Dendritic cell treated with granulocyte-macrophage colony-stimulating factor and Interleukin-4, amounts not matched to agents 40 ng/mL and 50 ng/mL, for 4 days (primary cell): ENCODE measurements at regions not wholly inside any gene's neighbourhood (a gene's known extent, or its start where the extent isn't known, plus 50 kb on each side); places are given as distances from the start of the nearest gene placed in this dataset.
"Not testable (repeated sequence)": the region's sequence is repeated elsewhere in the genome, so short reads cannot be mapped to it uniquely, and the experiment has no call there.

Experiments used
- H3K27ac Mint-ChIP-seq: one replicate; pipeline ENCODE4 v1.8.0; 2022; ENCODE audit warnings: mild to moderate bottlenecking, mixed read lengths
- H3K27me3 Mint-ChIP-seq: one replicate; pipeline ENCODE4 v1.8.0; 2022; ENCODE audit warnings: mild to moderate bottlenecking, mixed read lengths
- H3K36me3 Mint-ChIP-seq: one replicate; pipeline ENCODE4 v1.8.0; 2022; ENCODE audit warnings: low read depth, mixed read lengths
- H3K4me1 Mint-ChIP-seq: one replicate; pipeline ENCODE4 v1.8.0; 2022; ENCODE audit warnings: low read depth, mixed read lengths
- H3K4me3 Mint-ChIP-seq: one replicate; pipeline ENCODE4 v1.8.0; 2022; ENCODE audit warnings: mild to moderate bottlenecking, moderate library complexity, mixed read lengths
- H3K9me3 Mint-ChIP-seq: one replicate; pipeline ENCODE4 v1.8.0; 2022; ENCODE audit warnings: mixed read lengths
- intact Hi-C: fragments of 100-400 bp; cut with micrococcal nuclease; formaldehyde crosslinking; loops from one replicate; pipeline ENCODE4 v1.15.0; 2022

DNA sequence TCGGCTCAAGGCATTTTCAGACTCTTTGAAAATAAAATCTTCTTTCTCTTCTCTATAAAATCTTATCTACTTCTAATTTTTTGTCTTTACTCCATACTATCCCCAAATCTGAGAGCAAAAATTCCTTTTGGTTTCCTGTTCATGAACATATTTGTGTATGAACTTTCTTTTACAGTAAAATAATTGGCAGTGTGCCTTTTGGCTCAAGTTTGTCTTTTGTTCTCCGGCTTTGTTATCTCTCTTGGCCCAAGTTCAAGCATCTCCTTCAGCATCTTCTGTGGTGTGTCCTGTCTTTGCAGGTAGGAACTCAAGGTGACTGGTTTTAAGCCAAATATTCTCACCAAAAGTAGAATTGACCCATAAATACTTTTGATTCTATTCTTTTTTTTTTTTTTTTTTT, 276.6 kb upstream of the FAT1 start:
- no peak overlapping the region for H3K27ac Mint-ChIP-seq
- intact Hi-C loops, result no loop called here

DNA sequence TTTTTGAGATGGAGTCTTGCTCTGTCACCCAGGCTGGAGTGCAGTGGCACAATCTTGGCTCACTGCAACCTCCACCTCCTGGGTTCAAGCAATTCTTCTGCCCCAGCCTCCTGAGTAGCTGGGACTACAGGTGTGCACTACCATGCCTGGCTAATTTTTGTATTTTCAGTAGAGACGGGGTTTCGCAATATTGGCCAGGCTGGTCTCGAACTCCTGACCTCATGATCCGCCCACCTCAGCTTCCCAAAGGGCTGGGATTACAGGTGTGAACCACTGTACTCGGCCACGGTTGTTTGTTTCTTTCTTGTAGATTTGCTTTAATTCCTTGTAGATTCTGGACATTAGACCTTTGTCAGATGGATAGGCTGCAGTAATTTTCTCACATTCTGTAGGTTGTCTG, 278.5 kb upstream of the FAT1 start:
- H3K27me3 Mint-ChIP-seq, H3K27ac Mint-ChIP-seq, intact Hi-C loops: not testable (repeated sequence)

More for the DNA sequence above, 276.6 kb upstream of the FAT1 start:
- no peak overlapping the region for H3K4me3 Mint-ChIP-seq
- H3K27me3 Mint-ChIP-seq, result no peaks in the 10 kb centered on the region
- no peaks in the 10 kb centered on the region for H3K9me3 Mint-ChIP-seq
- no peaks in the 10 kb centered on the region for H3K36me3 Mint-ChIP-seq
- no peaks in the 10 kb centered on the region for H3K4me1 Mint-ChIP-seq

DNA sequence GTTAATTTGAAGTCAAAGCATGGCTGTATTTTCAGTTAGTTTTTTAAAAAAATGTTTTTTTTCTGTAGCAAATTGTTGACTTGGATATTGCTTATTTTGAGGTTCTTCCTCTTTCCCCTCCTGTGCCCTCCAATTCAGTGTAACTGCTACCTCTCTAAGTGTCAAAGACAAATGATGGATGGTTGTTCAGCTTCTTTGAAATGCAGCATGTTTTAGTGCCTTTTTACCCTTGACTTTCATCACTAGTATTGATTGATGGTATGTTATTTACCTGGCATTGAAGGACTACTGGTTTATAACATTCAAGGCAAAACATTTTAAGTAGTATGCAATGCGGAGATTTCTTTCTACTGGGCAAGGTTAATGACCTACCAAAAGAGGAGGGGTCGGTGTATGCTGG, 281.0 kb upstream of the FAT1 start:
- intact Hi-C loops, result no loop called here
- Mint-ChIP-seq H3K36me3 (no peaks in the 10 kb centered on the region), H3K27ac (no peak overlapping the region), H3K9me3 (no peaks in the 10 kb centered on the region), H3K27me3 (no peaks in the 10 kb centered on the region), H3K4me1 (no peaks in the 10 kb centered on the region), H3K4me3 (no peak overlapping the region)

More for the DNA sequence above, 278.5 kb upstream of the FAT1 start:
- not testable (repeated sequence) for H3K36me3 Mint-ChIP-seq, H3K9me3 Mint-ChIP-seq, H3K4me3 Mint-ChIP-seq, H3K4me1 Mint-ChIP-seq

DNA sequence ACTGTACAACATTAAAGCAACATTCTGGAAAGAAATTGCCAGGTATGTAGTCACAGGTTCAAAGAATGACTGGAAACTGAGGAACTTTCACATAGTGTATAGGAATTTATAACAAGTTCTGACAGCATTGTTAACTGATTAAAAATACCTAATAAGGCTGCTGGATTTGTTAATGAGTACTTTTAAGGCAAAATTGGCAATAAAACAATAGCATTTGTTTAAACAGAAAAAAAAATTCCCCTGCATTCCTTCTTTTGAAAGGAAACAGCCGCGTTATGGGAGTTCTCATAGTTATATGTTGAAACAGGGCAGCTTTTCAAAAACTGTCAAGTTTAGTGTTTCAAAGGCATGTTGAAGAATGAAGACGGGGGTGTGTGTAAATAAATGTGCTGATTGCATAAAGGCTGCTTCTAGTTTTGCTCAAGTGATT, 282.5 kb upstream of the FAT1 start:
- H3K27ac Mint-ChIP-seq, result no peak overlapping the region
- H3K9me3 Mint-ChIP-seq, result no peaks in the 10 kb centered on the region
- no peak overlapping the region for H3K4me3 Mint-ChIP-seq
- intact Hi-C loops, result no loop called here
- no peaks in the 10 kb centered on the region for H3K36me3 Mint-ChIP-seq
- H3K27me3 Mint-ChIP-seq, result no peaks in the 10 kb centered on the region
- H3K4me1 Mint-ChIP-seq, result no peaks in the 10 kb centered on the region

DNA sequence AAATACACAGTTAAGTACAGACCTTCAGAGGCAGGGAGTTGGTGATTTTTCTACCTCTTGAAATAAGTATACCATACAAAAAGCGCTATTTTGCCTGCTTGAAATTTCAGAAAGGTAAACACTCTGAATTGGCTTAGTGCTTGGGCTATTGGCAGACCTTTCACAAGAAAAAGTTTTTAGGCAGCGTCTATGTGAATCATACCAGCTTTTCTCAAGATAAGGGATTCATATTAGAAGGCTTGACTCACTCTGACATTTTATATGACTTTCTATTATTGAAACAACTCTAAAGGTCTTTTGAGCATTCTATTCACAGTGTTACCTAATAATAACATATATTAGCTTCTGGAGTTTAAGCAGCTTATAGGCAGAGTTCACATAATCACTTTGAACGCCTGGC, 286.4 kb upstream of the FAT1 start:
- Mint-ChIP-seq H3K36me3 (no peaks in the 10 kb centered on the region), H3K9me3 (peaks cover 18% of the 10 kb centered on the region), H3K4me1 (no peaks in the 10 kb centered on the region), H3K27ac (no peak overlapping the region), H3K27me3 (no peaks in the 10 kb centered on the region), H3K4me3 (no peak overlapping the region)
- intact Hi-C loops, result no loop called here

DNA sequence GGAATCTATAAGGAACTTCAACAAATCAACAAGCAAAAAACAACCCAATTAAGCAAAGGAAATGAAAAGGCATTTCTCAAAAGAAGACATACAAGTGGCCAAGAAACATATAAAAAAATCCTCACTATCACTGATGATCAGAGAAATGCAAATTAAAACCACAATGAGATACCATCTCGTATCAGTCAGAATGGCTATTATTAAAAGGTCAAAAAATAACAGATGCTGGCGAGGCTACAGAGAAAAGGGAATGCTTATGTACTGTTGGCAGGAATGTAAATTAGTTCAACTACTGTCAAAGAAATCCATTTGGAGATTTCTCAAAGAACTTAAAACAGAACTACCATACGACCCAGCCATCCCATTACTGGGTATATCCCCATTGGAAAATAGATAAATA, 292.4 kb upstream of the FAT1 start:
- Mint-ChIP-seq H3K27me3 (no peaks in the 10 kb centered on the region), H3K4me3 (no peak overlapping the region), H3K9me3 (peaks cover 18% of the 10 kb centered on the region), H3K4me1 (no peaks in the 10 kb centered on the region), H3K27ac (no peak overlapping the region), H3K36me3 (no peaks in the 10 kb centered on the region)
- intact Hi-C loops, result no loop called here

DNA sequence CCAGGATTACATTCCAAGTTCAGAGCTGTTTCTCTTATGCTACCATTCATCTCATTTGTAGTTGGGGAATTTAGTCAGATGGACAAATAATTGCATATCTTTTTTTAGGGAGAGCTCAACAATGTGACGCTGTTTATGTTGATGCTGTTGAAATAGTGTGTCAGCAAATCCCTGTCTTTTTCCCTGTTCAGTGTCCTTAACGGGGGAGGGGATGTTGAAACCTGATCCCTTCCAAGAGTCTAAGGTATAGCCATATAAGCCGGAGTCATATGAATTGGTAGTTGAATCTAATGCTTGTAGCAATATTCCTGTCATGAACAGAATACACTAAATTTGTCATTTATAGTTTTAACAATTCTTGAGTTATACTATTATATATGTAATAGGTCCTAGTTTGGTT, 293.5 kb upstream of the FAT1 start:
- Mint-ChIP-seq H3K9me3 (peaks cover 16% of the 10 kb centered on the region), H3K36me3 (no peaks in the 10 kb centered on the region), H3K27me3 (no peaks in the 10 kb centered on the region), H3K4me1 (no peaks in the 10 kb centered on the region), H3K4me3 (no peak overlapping the region), H3K27ac (no peak overlapping the region)
- intact Hi-C loops, result no loop called here

DNA sequence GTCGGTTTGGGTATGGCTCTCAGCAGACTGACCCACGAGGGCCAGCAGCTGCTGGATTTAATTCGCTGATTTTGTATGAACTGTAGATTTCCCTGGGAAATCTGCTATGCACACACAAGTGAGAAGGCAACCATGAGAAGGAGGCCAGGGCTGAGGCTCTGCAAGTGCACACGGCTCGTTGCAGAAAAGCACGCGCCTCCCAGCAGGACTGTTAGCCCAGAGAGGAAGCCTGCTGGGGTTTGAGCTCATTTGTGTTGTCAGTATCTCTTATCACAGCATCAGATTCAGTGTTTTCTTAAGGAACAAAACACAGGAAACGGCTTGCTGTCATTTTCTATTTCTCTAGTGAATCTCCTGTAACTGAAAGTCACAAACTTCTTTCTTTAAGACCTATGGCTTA, 296.2 kb upstream of the FAT1 start:
- peaks cover 11% of the 10 kb centered on the region for H3K9me3 Mint-ChIP-seq
- H3K4me1 Mint-ChIP-seq, result no peaks in the 10 kb centered on the region
- no peaks in the 10 kb centered on the region for H3K27me3 Mint-ChIP-seq
- no peak overlapping the region for H3K27ac Mint-ChIP-seq
- intact Hi-C loops, result no loop called here
- H3K4me3 Mint-ChIP-seq, result no peak overlapping the region
- no peaks in the 10 kb centered on the region for H3K36me3 Mint-ChIP-seq

DNA sequence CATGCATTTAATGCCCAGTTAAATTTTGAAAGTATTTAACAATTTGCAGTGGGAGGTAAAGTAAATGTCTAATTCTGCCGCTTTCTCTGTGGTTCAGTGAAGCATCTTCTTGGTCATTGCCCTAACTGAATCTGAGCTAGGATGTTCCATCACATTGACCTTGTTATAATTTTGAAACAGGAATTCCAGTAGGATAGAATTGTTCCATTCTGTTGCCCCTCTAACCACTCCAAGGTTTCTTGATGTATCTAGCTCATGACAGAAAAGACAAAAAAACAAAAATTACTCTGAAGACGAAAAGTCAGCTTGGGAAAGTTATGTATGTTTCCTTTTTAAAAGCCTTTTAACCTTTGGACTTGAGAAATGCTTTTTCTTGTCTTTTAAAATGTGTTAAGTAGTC, 297.0 kb upstream of the FAT1 start:
- Mint-ChIP-seq H3K36me3 (no peaks in the 10 kb centered on the region), H3K4me3 (no peak overlapping the region), H3K27me3 (no peaks in the 10 kb centered on the region), H3K4me1 (no peaks in the 10 kb centered on the region), H3K9me3 (peaks cover 11% of the 10 kb centered on the region), H3K27ac (no peak overlapping the region)
- intact Hi-C loops, result no loop called here

DNA sequence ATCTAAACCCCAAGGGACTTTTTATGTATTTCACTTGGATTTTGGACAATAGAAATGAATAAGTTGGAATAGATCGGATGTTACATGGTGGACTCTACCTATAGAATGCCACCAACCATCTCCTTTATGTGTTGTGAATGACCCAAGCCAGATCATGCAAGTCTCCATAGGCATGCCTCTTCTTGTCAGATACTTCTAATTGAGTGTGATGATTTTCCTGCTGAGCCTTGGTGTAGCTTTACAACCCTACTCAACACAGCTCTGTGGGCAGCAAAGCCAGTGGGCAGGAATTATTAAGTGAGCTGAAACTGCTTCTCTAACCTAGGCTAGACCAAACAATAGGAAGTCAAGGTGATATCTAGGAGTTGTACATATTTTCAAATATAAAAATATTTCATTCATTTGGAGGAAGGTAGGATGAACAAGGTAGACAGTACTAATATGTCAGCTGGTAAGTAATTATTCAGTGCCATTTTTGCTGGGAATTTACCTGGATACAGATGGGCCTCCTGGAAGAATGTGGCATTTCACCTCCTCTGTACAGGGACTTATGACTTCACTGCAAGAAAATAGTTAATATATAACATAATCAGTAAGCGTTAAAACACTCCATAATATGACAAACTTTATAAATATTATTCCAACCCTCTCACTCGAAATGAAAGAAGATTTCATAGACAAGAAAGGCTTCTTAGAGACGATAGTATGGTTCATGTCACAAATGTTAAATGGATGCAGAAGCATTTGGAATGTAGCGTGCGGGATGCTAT, 298.0 kb upstream of the FAT1 start:
- Mint-ChIP-seq H3K4me3 (no peak overlapping the region), H3K9me3 (peaks cover 11% of the 10 kb centered on the region), H3K27me3 (no peaks in the 10 kb centered on the region), H3K36me3 (no peaks in the 10 kb centered on the region), H3K4me1 (no peaks in the 10 kb centered on the region), H3K27ac (no peak overlapping the region)
- intact Hi-C loops, result no loop called here

DNA sequence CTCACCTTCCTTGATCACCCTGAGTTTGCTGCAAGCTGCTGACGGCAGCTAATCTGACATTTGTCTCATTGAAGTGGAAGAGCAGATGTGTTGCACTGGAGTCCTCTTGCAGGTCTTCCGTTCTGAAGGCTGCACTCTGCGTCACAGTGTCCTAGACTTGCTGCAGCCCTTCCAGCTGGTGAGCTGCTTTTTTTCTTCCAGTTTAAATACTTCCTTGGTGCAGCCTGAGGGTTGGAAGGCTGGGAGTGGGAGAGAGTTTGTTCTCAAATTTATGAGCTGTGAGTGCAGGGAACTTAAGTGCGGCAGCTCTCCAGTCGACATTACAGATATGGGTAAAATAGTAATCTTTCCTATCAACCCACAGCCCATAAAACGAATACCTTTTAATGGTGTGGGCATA, 303.6 kb upstream of the FAT1 start:
- peaks cover 42% of the 10 kb centered on the region for H3K9me3 Mint-ChIP-seq
- no peaks in the 10 kb centered on the region for H3K27me3 Mint-ChIP-seq
- H3K36me3 Mint-ChIP-seq, result no peaks in the 10 kb centered on the region
- intact Hi-C loops, result no loop called here
- no peak overlapping the region for H3K4me3 Mint-ChIP-seq
- no peak overlapping the region for H3K27ac Mint-ChIP-seq
- H3K4me1 Mint-ChIP-seq, result no peaks in the 10 kb centered on the region

DNA sequence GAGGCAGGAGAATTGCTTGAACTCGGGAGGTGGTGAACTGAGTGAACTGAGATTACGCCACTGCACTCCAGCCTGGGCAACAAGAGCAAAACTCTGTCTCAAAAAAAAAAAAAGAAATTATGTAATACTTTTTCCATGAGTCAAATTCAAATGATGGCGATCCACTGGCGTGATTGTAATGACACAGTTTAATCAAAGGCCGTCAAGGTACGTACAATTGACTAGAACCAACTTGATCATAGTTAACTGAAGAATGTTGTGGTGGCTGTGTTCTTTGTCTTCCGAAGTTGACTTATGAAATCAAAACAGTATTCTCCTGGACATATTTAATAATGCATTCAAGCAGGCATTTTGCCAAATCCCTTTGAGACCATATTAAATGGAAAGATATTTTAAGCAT, 318.6 kb upstream of the FAT1 start:
- Mint-ChIP-seq H3K4me1 (no peaks in the 10 kb centered on the region), H3K27me3 (no peaks in the 10 kb centered on the region), H3K9me3 (peaks cover 31% of the 10 kb centered on the region), H3K27ac (no peak overlapping the region), H3K36me3 (no peaks in the 10 kb centered on the region), H3K4me3 (no peak overlapping the region)
- intact Hi-C loops, result no loop called here

DNA sequence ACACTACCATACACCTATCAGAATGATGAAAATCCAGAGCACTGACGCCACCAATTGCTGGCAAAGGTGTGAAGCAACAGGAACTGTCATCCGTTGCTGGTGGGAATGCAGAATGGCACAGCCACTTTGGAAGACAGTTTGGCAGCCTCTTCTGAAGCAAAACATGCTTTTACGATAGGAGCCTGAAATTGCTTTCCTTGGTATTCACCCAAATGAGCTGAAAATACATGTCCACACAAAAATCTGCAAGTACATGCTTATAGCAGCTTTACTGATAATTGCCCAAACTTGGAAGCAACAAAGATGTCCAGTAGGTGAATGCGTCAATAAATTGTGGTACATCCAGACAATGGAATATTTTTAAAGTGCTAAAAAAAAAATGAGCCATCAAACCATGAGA, 322.8 kb upstream of the FAT1 start:
- Mint-ChIP-seq H3K4me1 (no peaks in the 10 kb centered on the region), H3K27ac (no peak overlapping the region), H3K4me3 (no peak overlapping the region), H3K36me3 (no peaks in the 10 kb centered on the region), H3K27me3 (no peaks in the 10 kb centered on the region), H3K9me3 (peaks cover 11% of the 10 kb centered on the region)
- intact Hi-C loops, result no loop called here

DNA sequence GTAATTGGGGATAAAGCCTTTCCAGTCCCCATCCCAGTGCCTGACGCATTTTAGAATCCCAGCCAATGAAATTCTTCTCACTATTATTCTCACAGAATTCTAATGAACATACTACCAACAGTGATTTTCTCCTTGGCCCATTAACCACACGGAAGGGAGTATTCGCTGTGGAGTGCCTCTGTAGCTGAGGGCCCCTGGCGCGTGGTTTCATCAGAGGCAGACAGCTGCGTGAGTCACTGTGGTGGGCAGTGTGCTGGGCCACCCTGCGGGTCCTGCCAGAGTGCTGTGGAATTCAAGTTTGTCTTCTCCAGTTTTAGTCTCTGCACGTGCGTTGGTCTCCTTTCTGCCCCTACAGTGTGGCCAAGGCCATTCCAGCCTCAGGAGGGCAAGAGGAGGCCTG, 335.4 kb upstream of the FAT1 start:
- no peak overlapping the region for H3K4me3 Mint-ChIP-seq
- intact Hi-C loops, result no loop called here
- no peaks in the 10 kb centered on the region for H3K27me3 Mint-ChIP-seq
- no peak overlapping the region for H3K27ac Mint-ChIP-seq
- no peaks in the 10 kb centered on the region for H3K4me1 Mint-ChIP-seq
- peaks cover 24% of the 10 kb centered on the region for H3K9me3 Mint-ChIP-seq
- no peaks in the 10 kb centered on the region for H3K36me3 Mint-ChIP-seq

DNA sequence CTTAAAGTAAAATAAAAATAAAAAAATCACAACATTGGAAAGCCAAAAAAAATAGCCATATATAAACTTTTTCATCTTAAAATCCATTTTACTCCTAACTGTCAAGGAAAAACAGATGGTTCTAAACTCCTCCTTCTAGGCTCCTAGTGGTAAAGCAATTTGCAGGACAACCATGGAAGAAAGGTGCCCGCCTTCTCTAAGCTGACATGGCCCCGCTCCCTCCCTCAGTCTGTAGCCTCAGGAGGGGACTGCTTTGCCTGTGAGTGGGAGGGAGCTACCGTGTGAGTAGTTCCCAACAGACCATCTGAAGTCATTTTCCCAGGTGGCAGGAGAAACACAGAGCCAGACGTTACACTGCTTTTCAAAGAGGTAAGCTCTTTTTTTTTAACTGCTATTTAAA, 336.2 kb upstream of the FAT1 start:
- Mint-ChIP-seq H3K36me3 (no peaks in the 10 kb centered on the region), H3K9me3 (peaks cover 30% of the 10 kb centered on the region), H3K27ac (no peak overlapping the region), H3K4me3 (no peak overlapping the region), H3K4me1 (no peaks in the 10 kb centered on the region), H3K27me3 (no peaks in the 10 kb centered on the region)
- intact Hi-C loops, result no loop called here
